ENCODE measurements at regions not wholly inside any gene's neighbourhood (a gene's known extent, or its start where the extent isn't known, plus 50 kb on each side); places are given as distances from the start of the nearest gene placed in this dataset.

DNA sequence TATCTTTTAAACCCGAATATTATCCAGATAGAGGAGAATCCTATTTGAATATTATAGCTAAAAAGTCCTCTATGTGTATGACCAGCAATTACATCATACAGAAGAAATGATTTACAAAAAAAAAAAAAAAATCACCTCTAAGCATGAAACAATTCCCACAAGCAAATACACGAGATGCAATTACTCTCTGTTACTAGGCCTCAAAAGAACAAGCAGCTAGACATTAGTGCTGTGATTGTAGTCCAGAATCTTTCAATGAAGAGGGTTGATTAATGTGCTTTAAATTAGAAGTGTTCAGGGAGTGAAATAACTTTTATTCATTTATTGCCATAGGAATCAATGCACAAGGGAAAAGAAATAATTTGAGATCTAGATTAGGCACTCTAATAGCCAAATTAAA is 1379.5 kb upstream of the GBE1 start:
- Histone ChIP-seq H3F3A (ENCODE audit: control insufficient read depth, insufficient read depth) (no peaks in the 10 kb centered on the region), H3K9me3 (ENCODE audit: control insufficient read depth, insufficient read depth, low read length) (no peaks in the 10 kb centered on the region), H3K9me2 (replicated peaks; ENCODE audit: control insufficient read depth, low read length) (no peaks in the 10 kb centered on the region), H4K20me1 (ENCODE audit: control insufficient read depth, insufficient read depth, low read depth, low read length) (no peaks in the 10 kb centered on the region), H3K36me3 (ENCODE audit: control insufficient read depth, low read length) (no peaks in the 10 kb centered on the region), H3K4me3 (ENCODE audit: low read length) (no peak overlapping the region), H3K27ac (ENCODE audit: low read depth, low read length) (no peak overlapping the region), H3K27me3 (ENCODE audit: control insufficient read depth, low read length) (no peaks in the 10 kb centered on the region), H3K4me1 (ENCODE audit: control insufficient read depth, low read length) (no peaks in the 10 kb centered on the region), H3K4me2 (ENCODE audit: low read length) (no peak overlapping the region), H3K79me2 (ENCODE audit: control insufficient read depth, low read length) (no peaks in the 10 kb centered on the region)
- TF ChIP-seq EZH2phosphoT487 (IDR thresholded peaks at IDR 0.05; ENCODE audit: borderline replicate concordance, low read length), result no peak

DNA sequence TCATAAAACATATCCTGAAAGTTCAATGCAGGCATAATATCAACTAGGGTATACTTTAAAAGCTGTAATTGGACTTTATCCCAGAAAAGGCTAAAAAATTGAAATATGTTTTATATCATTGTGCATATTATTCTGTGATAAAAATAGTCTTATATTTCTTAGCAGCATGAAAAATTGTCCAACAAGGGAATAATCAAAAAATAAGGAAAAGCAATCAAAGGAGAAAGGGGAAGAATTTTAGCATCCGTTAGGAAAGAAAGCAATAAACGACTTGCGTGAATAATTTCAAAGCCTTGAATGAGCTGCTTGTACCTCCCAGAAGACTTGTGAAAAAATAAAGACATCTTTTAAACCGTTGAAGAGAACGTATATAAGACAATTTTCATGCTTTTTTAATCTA is 1369.8 kb upstream of the GBE1 start:
- Histone ChIP-seq H3K36me3 (ENCODE audit: control insufficient read depth, low read length) (no peaks in the 10 kb centered on the region), H3K27ac (ENCODE audit: low read depth, low read length) (no peak overlapping the region), H3K4me2 (ENCODE audit: low read length) (no peak overlapping the region), H3K9me2 (replicated peaks; ENCODE audit: control insufficient read depth, low read length) (no peaks in the 10 kb centered on the region), H3K27me3 (ENCODE audit: control insufficient read depth, low read length) (no peaks in the 10 kb centered on the region), H3K79me2 (ENCODE audit: control insufficient read depth, low read length) (no peaks in the 10 kb centered on the region), H3K4me3 (ENCODE audit: low read length) (no peak overlapping the region), H3K9me3 (ENCODE audit: control insufficient read depth, insufficient read depth, low read length) (no peaks in the 10 kb centered on the region), H4K20me1 (ENCODE audit: control insufficient read depth, insufficient read depth, low read depth, low read length) (no peaks in the 10 kb centered on the region), H3K4me1 (ENCODE audit: control insufficient read depth, low read length) (no peaks in the 10 kb centered on the region), H3F3A (ENCODE audit: control insufficient read depth, insufficient read depth) (no peaks in the 10 kb centered on the region)
- TF ChIP-seq EZH2phosphoT487 (IDR thresholded peaks at IDR 0.05; ENCODE audit: borderline replicate concordance, low read length) (no peak), CTCF (IDR thresholded peaks at IDR 0.05; ENCODE audit: low read depth, low read length, poor library complexity, severe bottlenecking) (no peak)

GRCh38 chr3:83122774-83123350 is 1361.4 kb upstream of the GBE1 start:
- H3K4me1 ChIP-seq (ENCODE audit: control insufficient read depth, low read length), result no peaks in the 10 kb centered on the region
- TF ChIP-seq EZH2phosphoT487 (IDR thresholded peaks at IDR 0.05; ENCODE audit: borderline replicate concordance, low read length) (no peak), CTCF (IDR thresholded peaks at IDR 0.05; ENCODE audit: low read depth, low read length, poor library complexity, severe bottlenecking) (no peak)
- no peak overlapping the region for H3K4me2 ChIP-seq (ENCODE audit: low read length)
- H3K9me2 ChIP-seq (replicated peaks; ENCODE audit: control insufficient read depth, low read length), result no peaks in the 10 kb centered on the region
- no peaks in the 10 kb centered on the region for H3K9me3 ChIP-seq (ENCODE audit: control insufficient read depth, insufficient read depth, low read length)
- no peaks in the 10 kb centered on the region for H3K36me3 ChIP-seq (ENCODE audit: control insufficient read depth, low read length)
- H3K4me3 ChIP-seq (ENCODE audit: low read length), result no peak overlapping the region
- no peaks in the 10 kb centered on the region for H4K20me1 ChIP-seq (ENCODE audit: control insufficient read depth, insufficient read depth, low read depth, low read length)
- H3F3A ChIP-seq (ENCODE audit: control insufficient read depth, insufficient read depth), result no peaks in the 10 kb centered on the region
- H3K79me2 ChIP-seq (ENCODE audit: control insufficient read depth, low read length), result no peaks in the 10 kb centered on the region
- no peaks in the 10 kb centered on the region for H3K27me3 ChIP-seq (ENCODE audit: control insufficient read depth, low read length)
- H3K27ac ChIP-seq (ENCODE audit: low read depth, low read length), result no peak overlapping the region

DNA sequence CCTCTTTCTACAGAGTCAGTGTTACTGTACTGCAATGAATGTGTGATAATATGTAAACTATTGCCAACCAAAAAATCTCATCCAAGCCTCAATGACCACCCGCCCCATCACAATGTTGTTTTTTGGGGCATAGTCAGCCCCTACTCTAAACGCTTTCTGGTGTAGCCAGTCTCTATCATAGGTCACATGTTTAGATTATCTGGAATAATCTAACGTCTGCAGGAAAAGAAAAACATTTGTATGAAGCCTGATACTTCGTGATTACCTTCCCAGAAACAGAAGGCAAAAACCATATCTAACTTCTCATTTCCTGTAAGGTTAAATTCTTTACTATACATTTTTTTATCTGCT is 1331.8 kb upstream of the GBE1 start:
- no peaks in the 10 kb centered on the region for H3F3A ChIP-seq (ENCODE audit: control insufficient read depth, insufficient read depth)
- no peaks in the 10 kb centered on the region for H3K27me3 ChIP-seq (ENCODE audit: control insufficient read depth, low read length)
- H3K4me2 ChIP-seq (ENCODE audit: low read length), result no peak overlapping the region
- no peak overlapping the region for H3K27ac ChIP-seq (ENCODE audit: low read depth, low read length)
- H3K9me2 ChIP-seq (replicated peaks; ENCODE audit: control insufficient read depth, low read length), result no peaks in the 10 kb centered on the region
- TF ChIP-seq EZH2phosphoT487 (IDR thresholded peaks at IDR 0.05; ENCODE audit: borderline replicate concordance, low read length), result no peak
- no peak for TF ChIP-seq CTCF (IDR thresholded peaks at IDR 0.05; ENCODE audit: low read depth, low read length, poor library complexity, severe bottlenecking)
- no peaks in the 10 kb centered on the region for H3K36me3 ChIP-seq (ENCODE audit: control insufficient read depth, low read length)
- no peaks in the 10 kb centered on the region for H3K79me2 ChIP-seq (ENCODE audit: control insufficient read depth, low read length)
- H4K20me1 ChIP-seq (ENCODE audit: control insufficient read depth, insufficient read depth, low read depth, low read length), result no peaks in the 10 kb centered on the region
- H3K4me3 ChIP-seq (ENCODE audit: low read length), result no peak overlapping the region
- no peaks in the 10 kb centered on the region for H3K4me1 ChIP-seq (ENCODE audit: control insufficient read depth, low read length)
- H3K9me3 ChIP-seq (ENCODE audit: control insufficient read depth, insufficient read depth, low read length), result no peaks in the 10 kb centered on the region
